Parathyroid adenoma (tissue), 2 donors: ENCODE measurements at regions not wholly inside any gene's neighbourhood (a gene's known extent, or its start where the extent isn't known, plus 50 kb on each side); places are given as distances from the start of the nearest gene placed in this dataset.

Experiments
- H2AFZ ChIP-seq: fragments of 300-600 bp; sonication (generic); one replicate; pipeline ENCODE4 v1.7.0; 2017; ENCODE audit warnings: antibody characterized with exemption, mild to moderate bottlenecking
- H3K27ac ChIP-seq: fragments of 300-600 bp; sonication (generic); one replicate; pipeline ENCODE4 v1.7.0; 2017
- H3K27me3 ChIP-seq: fragments of 300-600 bp; sonication (generic); one replicate; pipeline ENCODE4 v1.7.0; 2017; ENCODE audit warnings: low read length; ENCODE audit not compliant: control insufficient read depth, insufficient read depth
- H3K36me3 ChIP-seq: fragments of 300-600 bp; sonication (generic); one replicate; pipeline ENCODE4 v1.7.0; 2017; ENCODE audit warnings: low read length; ENCODE audit not compliant: control insufficient read depth, insufficient read depth
- H3K4me1 ChIP-seq: fragments of 300-600 bp; sonication (generic); one replicate; pipeline ENCODE4 v1.7.0; 2017; ENCODE audit warnings: control low read depth
- H3K4me2 ChIP-seq: fragments of 300-600 bp; sonication (generic); one replicate; pipeline ENCODE4 v1.7.0; 2017; ENCODE audit warnings: low read length
- H3K4me3 ChIP-seq: fragments of 300-600 bp; sonication (generic); one replicate; pipeline ENCODE4 v1.7.0; 2017; ENCODE audit warnings: low read depth, low read length
- H3K79me2 ChIP-seq: fragments of 300-600 bp; sonication (generic); one replicate; pipeline ENCODE4 v1.7.0; 2017; ENCODE audit warnings: control low read depth
- H3K9ac ChIP-seq: fragments of 300-600 bp; sonication (generic); one replicate; pipeline ENCODE4 v1.7.0; 2017; ENCODE audit warnings: mild to moderate bottlenecking
- H3K9me3 ChIP-seq: fragments of 300-600 bp; sonication (generic); one replicate; pipeline ENCODE4 v1.7.0; 2017; ENCODE audit warnings: low read length; ENCODE audit not compliant: control insufficient read depth
- TF ChIP-seq, protein P1 (sequence below): fragments of 300-600 bp; sonication (generic); IDR thresholded peaks from one replicate; pipeline ENCODE4 v1.7.0; 2017; ENCODE audit warnings: antibody characterized with exemption, mild to moderate bottlenecking
- donor health status: primary hyperparathyroidism.

DNA sequence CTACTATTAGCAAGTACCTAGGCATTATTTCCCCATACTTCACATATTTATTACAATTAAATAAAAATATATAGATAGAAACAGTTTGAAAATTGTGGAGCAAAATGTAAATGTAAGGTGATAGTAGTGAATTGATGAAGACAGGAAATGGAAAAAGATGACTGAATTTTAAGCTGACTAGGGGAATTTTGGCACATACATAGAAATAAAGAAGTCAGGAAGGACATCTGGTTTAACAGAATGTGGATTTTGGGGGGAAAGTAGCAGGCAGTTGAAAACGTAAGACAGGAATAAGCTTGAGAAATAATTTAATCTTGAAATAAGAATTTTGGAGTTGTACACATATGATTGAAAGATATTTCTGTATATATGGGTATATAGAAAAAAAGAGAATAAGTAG lies 701.7 kb upstream of the CITED2 start:
- Histone ChIP-seq H3K4me2 (no peak overlapping the region), H3K36me3 (no peaks in the 10 kb centered on the region), H3K79me2 (no peaks in the 10 kb centered on the region), H3K4me1 (peaks cover 15% of the 10 kb centered on the region), H3K9me3 (no peaks in the 10 kb centered on the region), H3K4me3 (no peak overlapping the region), H3K27me3 (no peaks in the 10 kb centered on the region), H3K27ac (no peak overlapping the region), H3K9ac (no peak overlapping the region), H2AFZ (no peak overlapping the region)
- TF ChIP-seq, protein P1, sequence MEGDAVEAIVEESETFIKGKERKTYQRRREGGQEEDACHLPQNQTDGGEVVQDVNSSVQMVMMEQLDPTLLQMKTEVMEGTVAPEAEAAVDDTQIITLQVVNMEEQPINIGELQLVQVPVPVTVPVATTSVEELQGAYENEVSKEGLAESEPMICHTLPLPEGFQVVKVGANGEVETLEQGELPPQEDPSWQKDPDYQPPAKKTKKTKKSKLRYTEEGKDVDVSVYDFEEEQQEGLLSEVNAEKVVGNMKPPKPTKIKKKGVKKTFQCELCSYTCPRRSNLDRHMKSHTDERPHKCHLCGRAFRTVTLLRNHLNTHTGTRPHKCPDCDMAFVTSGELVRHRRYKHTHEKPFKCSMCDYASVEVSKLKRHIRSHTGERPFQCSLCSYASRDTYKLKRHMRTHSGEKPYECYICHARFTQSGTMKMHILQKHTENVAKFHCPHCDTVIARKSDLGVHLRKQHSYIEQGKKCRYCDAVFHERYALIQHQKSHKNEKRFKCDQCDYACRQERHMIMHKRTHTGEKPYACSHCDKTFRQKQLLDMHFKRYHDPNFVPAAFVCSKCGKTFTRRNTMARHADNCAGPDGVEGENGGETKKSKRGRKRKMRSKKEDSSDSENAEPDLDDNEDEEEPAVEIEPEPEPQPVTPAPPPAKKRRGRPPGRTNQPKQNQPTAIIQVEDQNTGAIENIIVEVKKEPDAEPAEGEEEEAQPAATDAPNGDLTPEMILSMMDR = no peak

DNA sequence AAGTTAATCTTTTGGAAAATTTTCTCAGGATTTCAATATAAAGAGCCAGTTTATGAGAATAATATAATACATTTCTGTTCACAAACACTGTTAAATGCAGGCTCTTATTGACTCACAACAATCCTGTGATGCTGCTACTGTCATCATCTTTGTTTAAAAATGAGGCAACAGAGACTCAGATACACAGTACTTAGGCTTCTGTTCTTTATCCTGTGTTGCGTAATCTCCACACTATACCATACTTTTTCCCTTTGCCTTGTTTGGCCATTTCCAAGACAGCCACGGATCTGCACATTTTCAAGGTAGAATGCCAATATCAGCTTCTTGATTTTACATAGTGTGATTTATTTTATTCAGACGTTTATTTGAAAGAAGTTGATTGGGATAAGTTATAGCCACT lies 699.0 kb upstream of the CITED2 start:
- TF ChIP-seq, protein P1 = no peak
- no peak overlapping the region for H3K4me3 ChIP-seq
- no peak overlapping the region for H3K27ac ChIP-seq
- H3K4me2 ChIP-seq = no peak overlapping the region
- no peaks in the 10 kb centered on the region for H3K79me2 ChIP-seq
- no peaks in the 10 kb centered on the region for H3K36me3 ChIP-seq
- H3K9me3 ChIP-seq = no peaks in the 10 kb centered on the region
- H2AFZ ChIP-seq = no peak overlapping the region
- no peak overlapping the region for H3K9ac ChIP-seq
- no peaks in the 10 kb centered on the region for H3K27me3 ChIP-seq
- peaks cover 14% of the 10 kb centered on the region for H3K4me1 ChIP-seq

DNA sequence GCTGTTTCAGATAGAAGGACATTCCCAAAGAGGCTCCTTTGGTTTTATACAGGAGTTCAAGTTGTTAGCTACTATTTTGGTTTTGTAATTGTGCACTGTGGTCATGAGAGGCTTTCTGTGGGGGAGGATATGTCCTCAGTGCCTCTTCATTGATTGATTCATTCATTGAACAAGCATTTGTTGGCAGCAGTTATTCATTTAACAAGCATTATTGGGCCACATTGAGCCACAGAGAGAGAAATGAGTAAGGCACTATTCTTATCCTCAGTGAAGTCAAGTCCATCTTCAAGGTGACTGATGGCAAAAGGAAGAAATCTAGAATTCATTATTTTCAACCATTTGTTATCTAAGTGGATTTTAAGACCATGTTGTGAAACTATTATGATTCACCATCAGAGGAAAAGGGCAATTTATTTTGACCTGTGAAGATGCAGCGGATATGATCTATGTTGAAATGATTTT lies 697.2 kb upstream of the CITED2 start:
- Histone ChIP-seq H2AFZ (peak overlapping the region; percentile 51), H3K9me3 (no peaks in the 10 kb centered on the region), H3K27ac (peak overlapping the region; percentile 43), H3K36me3 (no peaks in the 10 kb centered on the region), H3K4me1 (peaks cover 14% of the 10 kb centered on the region), H3K4me3 (no peak overlapping the region), H3K27me3 (no peaks in the 10 kb centered on the region), H3K4me2 (peak overlapping the region; percentile 40), H3K9ac (no peak overlapping the region), H3K79me2 (no peaks in the 10 kb centered on the region)
- TF ChIP-seq, protein P1 = no peak

DNA sequence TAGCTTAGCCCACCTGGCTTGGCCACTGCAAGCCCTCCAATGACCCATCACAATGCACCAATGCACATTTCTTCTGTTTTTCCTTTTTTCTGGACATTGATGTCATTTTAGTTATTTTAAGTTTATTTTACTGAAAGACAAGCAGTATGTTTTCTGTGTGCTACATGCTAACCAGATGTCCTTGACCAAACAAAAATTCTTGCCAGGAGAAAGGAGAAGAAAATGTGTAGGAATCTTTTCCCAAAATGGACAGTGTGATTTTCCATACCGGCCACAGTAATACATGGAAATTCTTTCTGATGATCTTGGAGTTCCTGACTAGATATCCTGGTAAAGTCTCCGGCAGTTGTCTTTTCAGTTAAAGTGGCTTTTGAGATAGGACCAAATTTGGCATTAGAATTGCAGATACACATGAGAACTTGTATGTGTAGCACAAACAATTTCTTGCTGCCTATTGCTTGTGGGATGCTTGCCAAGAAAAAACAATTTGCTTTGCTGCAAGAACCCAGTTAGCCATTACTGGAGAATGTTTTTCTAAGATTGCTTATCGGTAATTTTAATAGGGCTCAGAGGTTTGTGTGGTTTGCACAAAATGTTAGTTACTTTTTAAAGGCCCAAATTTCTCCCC lies 696.5 kb upstream of the CITED2 start:
- H3K9me3 ChIP-seq = no peaks in the 10 kb centered on the region
- TF ChIP-seq, protein P1 = no peak
- no peak overlapping the region for H3K4me3 ChIP-seq
- peaks cover 14% of the 10 kb centered on the region for H3K4me1 ChIP-seq
- no peaks in the 10 kb centered on the region for H3K36me3 ChIP-seq
- H2AFZ ChIP-seq = peak overlapping the region; percentile 51
- H3K9ac ChIP-seq = no peak overlapping the region
- H3K4me2 ChIP-seq = peak overlapping the region; percentile 40
- H3K27me3 ChIP-seq = no peaks in the 10 kb centered on the region
- H3K79me2 ChIP-seq = no peaks in the 10 kb centered on the region
- H3K27ac ChIP-seq = peak overlapping the region; percentile 43

DNA sequence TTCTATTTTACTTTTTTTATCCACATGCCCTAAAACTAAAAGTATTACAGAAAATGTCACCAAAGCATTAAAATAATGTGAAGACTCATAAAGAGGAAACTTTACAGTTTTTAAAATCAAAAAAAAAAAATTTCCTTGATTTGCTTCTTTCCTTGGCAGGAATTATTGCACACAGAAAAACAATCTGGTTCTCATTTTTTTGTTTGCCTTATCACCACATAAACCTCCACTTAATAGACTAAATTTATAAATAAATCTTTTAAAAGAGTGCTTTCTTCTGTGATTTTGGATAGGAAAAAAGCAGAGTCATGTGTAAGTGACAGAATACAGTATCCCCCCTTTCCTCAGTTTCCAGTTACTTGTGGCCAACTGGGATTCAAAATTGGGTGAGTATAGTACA lies 695.1 kb upstream of the CITED2 start:
- H3K27me3 ChIP-seq = no peaks in the 10 kb centered on the region
- H3K9me3 ChIP-seq = no peaks in the 10 kb centered on the region
- no peaks in the 10 kb centered on the region for H3K36me3 ChIP-seq
- TF ChIP-seq, protein P1 = no peak
- no peak overlapping the region for H3K27ac ChIP-seq
- H3K4me3 ChIP-seq = no peak overlapping the region
- H3K79me2 ChIP-seq = no peaks in the 10 kb centered on the region
- H3K4me1 ChIP-seq = peaks cover 14% of the 10 kb centered on the region
- no peak overlapping the region for H3K9ac ChIP-seq
- no peak overlapping the region for H3K4me2 ChIP-seq
- no peak overlapping the region for H2AFZ ChIP-seq
